ENCODE measurements at regions not wholly inside any gene's neighbourhood (a gene's known extent, or its start where the extent isn't known, plus 50 kb on each side); places are given as distances from the start of the nearest gene placed in this dataset.

DNA sequence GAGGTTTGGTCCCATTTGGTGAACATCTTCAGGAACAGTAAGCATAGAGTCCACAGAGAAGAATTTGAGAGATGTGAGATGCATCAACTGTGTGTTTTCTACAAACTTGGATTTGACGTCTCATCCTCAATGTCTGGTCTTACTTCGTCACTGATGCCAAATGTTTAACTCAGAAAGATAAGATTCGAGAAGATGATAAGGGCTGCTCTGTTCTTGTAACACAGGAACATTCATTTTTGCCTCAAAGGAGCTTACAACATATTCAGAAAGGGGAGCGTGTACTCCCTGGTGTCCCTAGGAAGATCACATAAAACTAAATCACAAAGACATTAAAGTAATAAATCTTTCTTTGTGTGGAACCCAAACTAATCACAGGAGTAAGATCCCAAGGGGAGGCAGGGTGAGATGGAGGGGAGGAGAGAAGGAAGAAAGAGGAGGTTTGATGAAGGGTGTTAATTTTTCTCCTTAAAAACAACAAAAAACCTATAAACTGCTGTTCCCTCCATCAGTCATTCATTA is 247.7 kb upstream of the IRS2 start:
- no peak for TF ChIP-seq SREBF2 (IDR thresholded peaks at IDR 0.05)
- TF ChIP-seq KDM1A (IDR thresholded peaks at IDR 0.05; ENCODE audit: low read depth), result no peak
- TF ChIP-seq RFX5 (IDR thresholded peaks at IDR 0.05), result no peak
- TF ChIP-seq USF2 (IDR thresholded peaks at IDR 0.05), result no peak
- TF ChIP-seq CTCF (IDR thresholded peaks at IDR 0.05), result no peak
- TF ChIP-seq JUN (IDR thresholded peaks at IDR 0.05), result no peak
- TF ChIP-seq POLR2A (IDR thresholded peaks at IDR 0.05; ENCODE audit: low read length), result no peak
- no peak for TF ChIP-seq RAD21 (conservative IDR thresholded peaks at IDR 0.05 in 1 of 2, IDR thresholded peaks at IDR 0.05 in 1 of 2)
- no peak for TF ChIP-seq EP300 (IDR thresholded peaks at IDR 0.05)
- TF ChIP-seq, protein P1, sequence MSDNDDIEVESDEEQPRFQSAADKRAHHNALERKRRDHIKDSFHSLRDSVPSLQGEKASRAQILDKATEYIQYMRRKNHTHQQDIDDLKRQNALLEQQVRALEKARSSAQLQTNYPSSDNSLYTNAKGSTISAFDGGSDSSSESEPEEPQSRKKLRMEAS (IDR thresholded peaks at IDR 0.05), result no peak
- TF ChIP-seq ELK1 (IDR thresholded peaks at IDR 0.05; ENCODE audit: low read depth, low read length), result no peak
- no peak for TF ChIP-seq NPAS2 (CRISPR knock-in tag; IDR thresholded peaks at IDR 0.05; ENCODE audit: borderline replicate concordance)
- no peak for TF ChIP-seq CBX2 (IDR thresholded peaks at IDR 0.05; ENCODE audit: borderline replicate concordance, low read depth)
- no peak for TF ChIP-seq MAZ (IDR thresholded peaks at IDR 0.05; ENCODE audit: borderline replicate concordance, low read depth, low read length)

Measured in A549 (cell line).